ENCODE measurements at regions not wholly inside any gene's neighbourhood (a gene's known extent, or its start where the extent isn't known, plus 50 kb on each side); places are given as distances from the start of the nearest gene placed in this dataset.

- Mint-ChIP-seq H3K4me3 (no peak overlapping the region), H3K27ac (no peak overlapping the region), H3K36me3 (no peaks in the 10 kb centered on the region), H3K4me1 (peaks cover 45% of the 10 kb centered on the region in 2 donors), H3K27me3 (ENCODE audit: low read depth in 2 of 2) (no peaks in the 10 kb centered on the region), H3K9me3 (no peaks in the 10 kb centered on the region)
- Histone ChIP-seq H3K4me1 (ENCODE audit: control insufficient read depth, insufficient read depth, low read length) (peaks cover 28% of the 10 kb centered on the region), H3K27me3 (ENCODE audit: control insufficient read depth, insufficient read depth, low read length) (no peaks in the 10 kb centered on the region), H3K27ac (ENCODE audit: low read length) (no peak overlapping the region), H3K4me3 (ENCODE audit: low read length) (no peak overlapping the region), H3K36me3 (ENCODE audit: control insufficient read depth, insufficient read depth, low read length) (no peaks in the 10 kb centered on the region), H3K9me3 (ENCODE audit: control insufficient read depth, insufficient read depth, low read length) (no peaks in the 10 kb centered on the region)
- 94% methylated on average over 6 of the region's 6 CpGs for WGBS (ENCODE audit: insufficient coverage)
- no peak for TF ChIP-seq CTCF (IDR thresholded peaks at IDR 0.05)
- intact Hi-C loops (cut with micrococcal nuclease), result no loop called here
- no peak for ATAC-seq
- no peak for DNase-seq
Measured at GRCh38 chr10:3977761-3978160, 192.8 kb upstream of the KLF6 start.

- no peak overlapping the region for H3K4me3 Mint-ChIP-seq
- peak in 1 of 3 donors; percentile 35 for ATAC-seq
- H3K27ac ChIP-seq (ENCODE audit: low read length), result peak overlapping the region; percentile 3
- H3K27me3 ChIP-seq (ENCODE audit: control insufficient read depth, insufficient read depth, low read length), result no peaks in the 10 kb centered on the region
- 19% methylated on average over 1 of the region's 1 CpG for WGBS (ENCODE audit: insufficient coverage)
- H3K36me3 ChIP-seq (ENCODE audit: control insufficient read depth, insufficient read depth, low read length), result no peaks in the 10 kb centered on the region
- DNase-seq, result peak in 1 of 2 donors; percentile 38
- H3K27me3 Mint-ChIP-seq (ENCODE audit: low read depth in 2 of 2), result no peaks in the 10 kb centered on the region
- H3K4me3 ChIP-seq (ENCODE audit: low read length), result no peak overlapping the region
- intact Hi-C loops (cut with micrococcal nuclease), result no loop called here
- no peaks in the 10 kb centered on the region for H3K9me3 ChIP-seq (ENCODE audit: control insufficient read depth, insufficient read depth, low read length)
- H3K9me3 Mint-ChIP-seq, result no peaks in the 10 kb centered on the region
- H3K4me1 ChIP-seq (ENCODE audit: control insufficient read depth, insufficient read depth, low read length), result peaks cover 35% of the 10 kb centered on the region
- no peak for TF ChIP-seq CTCF (IDR thresholded peaks at IDR 0.05)
- H3K4me1 Mint-ChIP-seq, result peaks cover 45 to 46% of the 10 kb centered on the region in 2 donors
- H3K27ac Mint-ChIP-seq, result no peak overlapping the region
- no peaks in the 10 kb centered on the region for H3K36me3 Mint-ChIP-seq
Measured at GRCh38 chr10:3976718-3977117, 191.7 kb upstream of the KLF6 start.

GRCh38 chr10:3976171-3976570 lies 191.2 kb upstream of the KLF6 start:
- peaks cover 45% of the 10 kb centered on the region in 2 donors for H3K4me1 Mint-ChIP-seq
- no peak overlapping the region for H3K4me3 Mint-ChIP-seq
- Histone ChIP-seq H3K4me1 (ENCODE audit: control insufficient read depth, insufficient read depth, low read length) (peaks cover 35% of the 10 kb centered on the region), H3K27me3 (ENCODE audit: control insufficient read depth, insufficient read depth, low read length) (no peaks in the 10 kb centered on the region), H3K27ac (ENCODE audit: low read length) (no peak overlapping the region), H3K4me3 (ENCODE audit: low read length) (no peak overlapping the region), H3K9me3 (ENCODE audit: control insufficient read depth, insufficient read depth, low read length) (no peaks in the 10 kb centered on the region), H3K36me3 (ENCODE audit: control insufficient read depth, insufficient read depth, low read length) (no peaks in the 10 kb centered on the region)
- no peak for TF ChIP-seq CTCF (IDR thresholded peaks at IDR 0.05)
- no peak overlapping the region for H3K27ac Mint-ChIP-seq
- 100% methylated on average over 1 of the region's 3 CpGs for WGBS (ENCODE audit: insufficient coverage)
- no peaks in the 10 kb centered on the region for H3K9me3 Mint-ChIP-seq
- DNase-seq (no peak), ATAC-seq (no peak)
- intact Hi-C loops (cut with micrococcal nuclease), result no loop called here
- no peaks in the 10 kb centered on the region for H3K27me3 Mint-ChIP-seq (ENCODE audit: low read depth in 2 of 2)
- no peaks in the 10 kb centered on the region for H3K36me3 Mint-ChIP-seq

- Mint-ChIP-seq H3K9me3 (no peaks in the 10 kb centered on the region), H3K27me3 (ENCODE audit: low read depth in 2 of 2) (no peaks in the 10 kb centered on the region), H3K4me1 (peaks cover 45% of the 10 kb centered on the region in 2 donors), H3K27ac (no peak overlapping the region), H3K4me3 (no peak overlapping the region), H3K36me3 (no peaks in the 10 kb centered on the region)
- DNase-seq (no peak), ATAC-seq (no peak)
- intact Hi-C loops (cut with micrococcal nuclease), result no loop called here
- Histone ChIP-seq H3K4me1 (ENCODE audit: control insufficient read depth, insufficient read depth, low read length) (peaks cover 39% of the 10 kb centered on the region), H3K9me3 (ENCODE audit: control insufficient read depth, insufficient read depth, low read length) (no peaks in the 10 kb centered on the region), H3K4me3 (ENCODE audit: low read length) (no peak overlapping the region), H3K36me3 (ENCODE audit: control insufficient read depth, insufficient read depth, low read length) (no peaks in the 10 kb centered on the region), H3K27ac (ENCODE audit: low read length) (no peak overlapping the region), H3K27me3 (ENCODE audit: control insufficient read depth, insufficient read depth, low read length) (no peaks in the 10 kb centered on the region)
- WGBS (ENCODE audit: insufficient coverage), result 80% methylated on average over 9 of the region's 9 CpGs
- no peak for TF ChIP-seq CTCF (IDR thresholded peaks at IDR 0.05)
Measured at GRCh38 chr10:3975016-3975415, 190.0 kb upstream of the KLF6 start.

Data from natural killer cell (primary cell).